HL-60 (cell line): ENCODE measurements at regions not wholly inside any gene's neighbourhood (a gene's known extent, or its start where the extent isn't known, plus 50 kb on each side); places are given as distances from the start of the nearest gene placed in this dataset.

ENCODE experiments used
- DNase-seq, 2 experiments: peaks; one replicate each; pipeline ENCODE4 v3.0.0-alpha.2; 2010 to 2020; ENCODE audit warnings: low read depth in 1 of 2, low spot score in 1 of 2
- H3K27ac ChIP-seq: fragments of 250-450 bp; sonication (Bioruptor Pico); replicated peaks from 2 replicates; pipeline ENCODE4 v1.5.1; 2020; ENCODE audit warnings: mild to moderate bottlenecking, moderate library complexity
- H3K27me3 ChIP-seq: fragments of 250-450 bp; sonication (Bioruptor Pico); 2 replicates; pipeline ENCODE4 v1.5.1; 2021; ENCODE audit warnings: mild to moderate bottlenecking, moderate library complexity; ENCODE audit not compliant: insufficient read depth, poor library complexity, severe bottlenecking
- H3K4me3 ChIP-seq: replicated peaks from 2 replicates; pipeline ENCODE4 v1.5.1; 2011; ENCODE audit warnings: mild to moderate bottlenecking, control low read depth, low read length; ENCODE audit not compliant: insufficient read depth
- GABPA ChIP-seq: IDR thresholded peaks from 2 replicates; pipeline ENCODE4 v1.6.1; 2012; ENCODE audit warnings: low read depth
- POLR2AphosphoS5 ChIP-seq: IDR thresholded peaks from 2 replicates; pipeline ENCODE4 v1.6.1; 2012; ENCODE audit warnings: low read depth
- SPI1 ChIP-seq: IDR thresholded peaks from 2 replicates; pipeline ENCODE4 v1.6.1; 2012; ENCODE audit warnings: low read depth, mild to moderate bottlenecking, borderline replicate concordance
- TF ChIP-seq, protein P1 (sequence below): IDR thresholded peaks from 2 replicates; pipeline ENCODE4 v1.6.1; 2012; ENCODE audit warnings: low read depth; ENCODE audit not compliant: insufficient replicate concordance
- TF ChIP-seq, protein P2 (sequence below): IDR thresholded peaks from one replicate; pipeline ENCODE4 v1.5.1; 2011; ENCODE audit warnings: low read length, control low read depth, inconsistent platforms; ENCODE audit not compliant: insufficient read depth

DNA sequence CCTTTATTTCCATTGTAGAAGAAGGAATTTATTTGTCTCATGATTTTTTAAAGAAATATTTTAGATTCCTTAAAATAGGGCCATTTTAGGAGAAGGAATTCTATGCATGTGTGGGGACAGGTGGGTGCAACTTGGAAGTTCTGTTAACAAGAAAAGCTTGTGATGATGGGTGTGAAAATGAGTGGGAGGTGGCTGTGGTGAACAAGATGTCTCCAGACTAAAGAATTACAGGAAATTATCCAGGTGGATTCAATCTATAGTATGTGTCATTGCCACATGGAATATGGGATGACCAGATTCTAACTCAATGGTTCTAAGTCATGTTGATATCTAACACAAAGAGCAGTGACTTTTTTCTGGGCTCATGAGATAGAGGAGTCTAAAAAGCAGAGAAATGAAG is 229.6 kb upstream of the IGFBP3 start:
- no peaks in the 10 kb centered on the region for H3K27me3 ChIP-seq
- H3K4me3 ChIP-seq, result no peak overlapping the region
- no peak for DNase-seq
- H3K27ac ChIP-seq, result no peak overlapping the region
- TF ChIP-seq, protein P1, sequence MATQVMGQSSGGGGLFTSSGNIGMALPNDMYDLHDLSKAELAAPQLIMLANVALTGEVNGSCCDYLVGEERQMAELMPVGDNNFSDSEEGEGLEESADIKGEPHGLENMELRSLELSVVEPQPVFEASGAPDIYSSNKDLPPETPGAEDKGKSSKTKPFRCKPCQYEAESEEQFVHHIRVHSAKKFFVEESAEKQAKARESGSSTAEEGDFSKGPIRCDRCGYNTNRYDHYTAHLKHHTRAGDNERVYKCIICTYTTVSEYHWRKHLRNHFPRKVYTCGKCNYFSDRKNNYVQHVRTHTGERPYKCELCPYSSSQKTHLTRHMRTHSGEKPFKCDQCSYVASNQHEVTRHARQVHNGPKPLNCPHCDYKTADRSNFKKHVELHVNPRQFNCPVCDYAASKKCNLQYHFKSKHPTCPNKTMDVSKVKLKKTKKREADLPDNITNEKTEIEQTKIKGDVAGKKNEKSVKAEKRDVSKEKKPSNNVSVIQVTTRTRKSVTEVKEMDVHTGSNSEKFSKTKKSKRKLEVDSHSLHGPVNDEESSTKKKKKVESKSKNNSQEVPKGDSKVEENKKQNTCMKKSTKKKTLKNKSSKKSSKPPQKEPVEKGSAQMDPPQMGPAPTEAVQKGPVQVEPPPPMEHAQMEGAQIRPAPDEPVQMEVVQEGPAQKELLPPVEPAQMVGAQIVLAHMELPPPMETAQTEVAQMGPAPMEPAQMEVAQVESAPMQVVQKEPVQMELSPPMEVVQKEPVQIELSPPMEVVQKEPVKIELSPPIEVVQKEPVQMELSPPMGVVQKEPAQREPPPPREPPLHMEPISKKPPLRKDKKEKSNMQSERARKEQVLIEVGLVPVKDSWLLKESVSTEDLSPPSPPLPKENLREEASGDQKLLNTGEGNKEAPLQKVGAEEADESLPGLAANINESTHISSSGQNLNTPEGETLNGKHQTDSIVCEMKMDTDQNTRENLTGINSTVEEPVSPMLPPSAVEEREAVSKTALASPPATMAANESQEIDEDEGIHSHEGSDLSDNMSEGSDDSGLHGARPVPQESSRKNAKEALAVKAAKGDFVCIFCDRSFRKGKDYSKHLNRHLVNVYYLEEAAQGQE, result no peak
- TF ChIP-seq, protein P2, sequence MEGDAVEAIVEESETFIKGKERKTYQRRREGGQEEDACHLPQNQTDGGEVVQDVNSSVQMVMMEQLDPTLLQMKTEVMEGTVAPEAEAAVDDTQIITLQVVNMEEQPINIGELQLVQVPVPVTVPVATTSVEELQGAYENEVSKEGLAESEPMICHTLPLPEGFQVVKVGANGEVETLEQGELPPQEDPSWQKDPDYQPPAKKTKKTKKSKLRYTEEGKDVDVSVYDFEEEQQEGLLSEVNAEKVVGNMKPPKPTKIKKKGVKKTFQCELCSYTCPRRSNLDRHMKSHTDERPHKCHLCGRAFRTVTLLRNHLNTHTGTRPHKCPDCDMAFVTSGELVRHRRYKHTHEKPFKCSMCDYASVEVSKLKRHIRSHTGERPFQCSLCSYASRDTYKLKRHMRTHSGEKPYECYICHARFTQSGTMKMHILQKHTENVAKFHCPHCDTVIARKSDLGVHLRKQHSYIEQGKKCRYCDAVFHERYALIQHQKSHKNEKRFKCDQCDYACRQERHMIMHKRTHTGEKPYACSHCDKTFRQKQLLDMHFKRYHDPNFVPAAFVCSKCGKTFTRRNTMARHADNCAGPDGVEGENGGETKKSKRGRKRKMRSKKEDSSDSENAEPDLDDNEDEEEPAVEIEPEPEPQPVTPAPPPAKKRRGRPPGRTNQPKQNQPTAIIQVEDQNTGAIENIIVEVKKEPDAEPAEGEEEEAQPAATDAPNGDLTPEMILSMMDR, result no peak
- no peak for TF ChIP-seq SPI1
- no peak for TF ChIP-seq GABPA

DNA sequence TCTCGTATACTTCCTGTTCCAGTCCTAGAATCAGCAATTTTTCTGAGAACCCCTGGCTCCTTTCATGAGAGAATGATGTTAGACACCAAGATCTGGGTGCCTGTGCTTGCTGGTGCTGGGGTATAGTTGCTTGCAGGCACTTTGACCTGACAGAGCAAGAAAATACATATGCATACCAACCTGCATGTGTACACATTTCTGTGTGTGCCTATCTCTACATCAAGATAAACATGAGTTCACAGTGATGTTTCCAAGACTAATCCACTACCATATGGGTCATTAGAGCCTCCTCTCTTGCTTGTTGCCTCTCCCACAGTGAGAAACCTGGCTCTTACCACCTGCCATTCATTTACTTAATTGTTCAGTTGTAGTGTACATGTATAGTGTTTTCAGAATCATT is 229.1 kb upstream of the IGFBP3 start:
- H3K27ac ChIP-seq, result no peak overlapping the region
- DNase-seq, result no peak

DNA sequence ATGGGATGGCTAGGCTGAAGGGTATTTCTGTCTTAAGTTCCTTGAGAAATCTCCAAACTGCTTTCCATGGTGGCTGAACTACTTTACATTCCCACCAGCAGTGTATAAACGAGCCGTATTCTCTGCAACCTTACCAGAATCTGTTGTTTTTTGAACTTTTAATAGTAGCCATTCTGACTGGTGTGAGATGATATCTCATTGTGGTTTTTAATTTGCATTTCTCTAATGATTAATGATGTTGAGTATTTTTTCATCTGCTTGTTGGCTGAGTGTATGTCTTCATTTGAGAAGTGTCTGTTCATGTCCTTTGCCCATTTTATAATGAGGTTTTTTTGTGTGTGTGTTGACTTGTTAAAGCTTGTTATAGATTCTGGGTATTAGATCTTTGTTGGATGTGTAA is 226.8 kb upstream of the IGFBP3 start:
- TF ChIP-seq SPI1, result no peak
- TF ChIP-seq POLR2AphosphoS5, result no peak
- TF ChIP-seq, protein P1, result no peak
- TF ChIP-seq, protein P2, result no peak
- no peak for DNase-seq
- Histone ChIP-seq H3K27me3 (no peaks in the 10 kb centered on the region), H3K4me3 (no peak overlapping the region), H3K27ac (no peak overlapping the region)

More for the DNA sequence above, 229.1 kb upstream of the IGFBP3 start:
- Histone ChIP-seq H3K4me3 (no peak overlapping the region), H3K27me3 (no peaks in the 10 kb centered on the region)
- TF ChIP-seq, protein P2, result no peak
- TF ChIP-seq GABPA (no peak), SPI1 (no peak), POLR2AphosphoS5 (no peak)
- TF ChIP-seq, protein P1, result no peak
